SK-N-SH treated with all-trans-retinoic acid at 6 μM for 48 hours (cell line): ENCODE measurements at regions not wholly inside any gene's neighbourhood (a gene's known extent, or its start where the extent isn't known, plus 50 kb on each side); places are given as distances from the start of the nearest gene placed in this dataset.

Experiments
- ATAC-seq: fragments of 200-7000 bp; cut with Tn5 transposase; 3 replicates; pipeline ENCODE4 v1.9.1; 2020; ENCODE audit warnings: mild to moderate bottlenecking, moderate library complexity
- ARNTL ChIP-seq: fragments of 450-650 bp; formaldehyde crosslinking; IDR thresholded peaks from 2 replicates; pipeline ENCODE4 v1.5.0; 2020; ENCODE audit warnings: low read depth, mild to moderate bottlenecking, moderate library complexity, borderline replicate concordance
- BACH2 ChIP-seq: fragments of 250-450 bp; sonication (Bioruptor Pico); IDR thresholded peaks from 2 replicates; pipeline ENCODE4 v1.9.0; 2021; ENCODE audit warnings: mild to moderate bottlenecking, borderline replicate concordance
- CSDC2 ChIP-seq: fragments of 250-450 bp; sonication (Bioruptor Pico); IDR thresholded peaks from 2 replicates; pipeline ENCODE4 v1.5.0; 2020; ENCODE audit warnings: mild to moderate bottlenecking, moderate library complexity
- CSRNP3 ChIP-seq: fragments of 250-450 bp; sonication (Bioruptor Pico); IDR thresholded peaks from 2 replicates; pipeline ENCODE4 v1.5.1; 2021; ENCODE audit warnings: mild to moderate bottlenecking, moderate library complexity
- GLIS3 ChIP-seq: fragments of 250-450 bp; sonication (Bioruptor Pico); IDR thresholded peaks from 2 replicates; pipeline ENCODE4 v1.5.0; 2020; ENCODE audit warnings: mild to moderate bottlenecking, moderate library complexity
- ISL1 ChIP-seq: fragments of 250-450 bp; sonication (Bioruptor Pico); IDR thresholded peaks from 2 replicates; pipeline ENCODE4 v2.1.2; 2022; ENCODE audit warnings: mild to moderate bottlenecking, moderate library complexity
- OSR1 ChIP-seq: fragments of 250-450 bp; sonication (Bioruptor Pico); IDR thresholded peaks from 2 replicates; pipeline ENCODE4 v1.8.0; 2022; ENCODE audit warnings: moderate library complexity, mild to moderate bottlenecking, inconsistent platforms
- PPARA ChIP-seq: fragments of 250-450 bp; sonication (Bioruptor Pico); IDR thresholded peaks from 2 replicates; pipeline ENCODE4 v1.5.0; 2020; ENCODE audit warnings: mild to moderate bottlenecking, borderline replicate concordance
- RARB ChIP-seq: fragments of 250-450 bp; sonication (Bioruptor Pico); IDR thresholded peaks from 2 replicates; pipeline ENCODE4 v1.8.0; 2021; ENCODE audit warnings: mild to moderate bottlenecking, moderate library complexity
- SNAI2 ChIP-seq: fragments of 250-450 bp; sonication (Bioruptor Pico); IDR thresholded peaks from 2 replicates; pipeline ENCODE4 v1.5.0; 2020; ENCODE audit warnings: mild to moderate bottlenecking, moderate library complexity
- TCF4 ChIP-seq: fragments of 250-450 bp; sonication (Bioruptor Pico); IDR thresholded peaks from 2 replicates; pipeline ENCODE4 v1.8.0; 2021; ENCODE audit warnings: mild to moderate bottlenecking, moderate library complexity, borderline replicate concordance
- TOX ChIP-seq: fragments of 250-450 bp; sonication (Bioruptor Pico); IDR thresholded peaks from 2 replicates; pipeline ENCODE4 v1.8.0; 2021; ENCODE audit warnings: mild to moderate bottlenecking, moderate library complexity, borderline replicate concordance
- ZC3H10 ChIP-seq: fragments of 250-450 bp; sonication (Bioruptor Pico); IDR thresholded peaks from 2 replicates; pipeline ENCODE4 v1.5.1; 2021; ENCODE audit warnings: mild to moderate bottlenecking, moderate library complexity
- ZFP3 ChIP-seq: fragments of 250-450 bp; sonication (Bioruptor Pico); IDR thresholded peaks from 2 replicates; pipeline ENCODE4 v1.5.0; 2020; ENCODE audit warnings: mild to moderate bottlenecking, moderate library complexity
- ZFP30 ChIP-seq: fragments of 450-650 bp; formaldehyde crosslinking; IDR thresholded peaks from 2 replicates; pipeline ENCODE4 v1.5.0; 2022; ENCODE audit warnings: mild to moderate bottlenecking, moderate library complexity
- ZNF565 ChIP-seq: fragments of 450-650 bp; formaldehyde crosslinking; conservative IDR thresholded peaks from 2 replicates; pipeline ENCODE4 v1.5.0; 2020; ENCODE audit warnings: low read depth, mild to moderate bottlenecking, moderate library complexity
- ZNF70 ChIP-seq: fragments of 450-650 bp; formaldehyde crosslinking; IDR thresholded peaks from 2 replicates; pipeline ENCODE4 v1.5.0; 2020; ENCODE audit warnings: mild to moderate bottlenecking, moderate library complexity
- ZNF8 ChIP-seq: fragments of 450-650 bp; formaldehyde crosslinking; IDR thresholded peaks from 2 replicates; pipeline ENCODE4 v1.5.0; 2020; ENCODE audit warnings: mild to moderate bottlenecking, moderate library complexity
- TF ChIP-seq, protein P1 (sequence below): fragments of 250-450 bp; sonication (Bioruptor Pico); IDR thresholded peaks from 2 replicates; pipeline ENCODE4 v1.5.1; 2020; ENCODE audit warnings: low read depth, mild to moderate bottlenecking, moderate library complexity
- TF ChIP-seq, protein P2 (sequence below): fragments of 250-450 bp; sonication (Bioruptor Pico); IDR thresholded peaks from 2 replicates; pipeline ENCODE4 v1.8.0; 2020; ENCODE audit warnings: mild to moderate bottlenecking, moderate library complexity, borderline replicate concordance
- TF ChIP-seq, protein P3 (sequence below): fragments of 250-450 bp; sonication (Bioruptor Pico); IDR thresholded peaks from 2 replicates; pipeline ENCODE4 v1.8.0; 2021; ENCODE audit warnings: low read depth, mild to moderate bottlenecking, moderate library complexity, borderline replicate concordance
- TF ChIP-seq, protein P4 (sequence below): fragments of 250-450 bp; sonication (Bioruptor Pico); IDR thresholded peaks from 2 replicates; pipeline ENCODE4 v1.5.0; 2020; ENCODE audit warnings: mild to moderate bottlenecking, moderate library complexity

DNA sequence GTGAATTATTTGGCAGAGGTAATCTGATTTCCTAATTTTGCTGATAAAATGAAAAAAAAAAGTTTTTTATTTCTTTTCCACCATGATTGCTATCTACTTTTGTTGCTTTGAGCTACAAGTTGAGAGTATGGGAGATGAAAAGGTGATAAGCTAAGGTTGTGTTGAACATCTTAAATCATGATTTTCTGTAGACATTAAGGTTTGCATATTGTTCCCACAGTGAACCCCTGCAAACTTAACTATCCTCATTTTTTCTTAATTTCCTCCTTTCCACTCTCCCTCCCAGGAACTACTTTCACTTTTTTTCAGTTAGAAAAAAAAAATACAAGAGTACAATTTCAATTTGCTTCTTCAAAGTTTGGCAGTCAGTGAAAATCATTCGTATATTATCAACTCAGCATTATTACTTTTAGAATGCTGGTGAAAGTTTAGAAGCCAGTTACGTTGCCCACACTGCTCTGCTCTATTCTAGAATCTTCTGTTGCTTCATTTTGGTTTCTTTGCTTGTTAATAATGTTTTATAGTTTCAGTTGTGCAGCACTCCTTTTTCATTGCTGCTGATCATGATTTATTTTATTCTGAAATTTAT lies 673.8 kb upstream of the CITED2 start (continued):
- TF ChIP-seq, protein P1, sequence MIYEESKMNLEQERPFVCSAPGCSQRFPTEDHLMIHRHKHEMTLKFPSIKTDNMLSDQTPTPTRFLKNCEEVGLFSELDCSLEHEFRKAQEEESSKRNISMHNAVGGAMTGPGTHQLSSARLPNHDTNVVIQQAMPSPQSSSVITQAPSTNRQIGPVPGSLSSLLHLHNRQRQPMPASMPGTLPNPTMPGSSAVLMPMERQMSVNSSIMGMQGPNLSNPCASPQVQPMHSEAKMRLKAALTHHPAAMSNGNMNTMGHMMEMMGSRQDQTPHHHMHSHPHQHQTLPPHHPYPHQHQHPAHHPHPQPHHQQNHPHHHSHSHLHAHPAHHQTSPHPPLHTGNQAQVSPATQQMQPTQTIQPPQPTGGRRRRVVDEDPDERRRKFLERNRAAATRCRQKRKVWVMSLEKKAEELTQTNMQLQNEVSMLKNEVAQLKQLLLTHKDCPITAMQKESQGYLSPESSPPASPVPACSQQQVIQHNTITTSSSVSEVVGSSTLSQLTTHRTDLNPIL (CRISPR knock-in tag) = no peak
- no peak for TF ChIP-seq ZNF70 (CRISPR knock-in tag)
- no peak for TF ChIP-seq OSR1
- TF ChIP-seq ZC3H10 = no peak
- TF ChIP-seq, all 23 proteins: peak for 0

DNA sequence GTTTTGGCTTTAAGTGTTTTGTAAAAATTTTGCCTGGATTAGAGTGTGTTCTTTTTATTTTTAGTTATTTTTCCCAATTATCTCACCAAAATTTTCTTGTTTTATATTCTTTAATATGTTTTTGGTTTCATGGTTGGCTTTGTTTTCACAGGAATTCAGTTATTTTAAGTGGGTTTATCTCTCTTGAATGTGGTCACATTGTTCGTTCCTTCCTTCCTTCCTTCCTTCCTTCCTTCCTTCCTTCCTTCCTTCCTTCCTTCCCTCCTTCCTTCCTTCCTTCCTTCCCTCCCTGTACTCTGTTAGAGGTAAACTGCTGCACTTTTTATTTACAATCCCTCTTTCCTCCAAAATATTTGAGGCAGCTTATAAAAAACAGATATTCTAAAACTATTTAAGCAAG lies 672.9 kb upstream of the CITED2 start:
- ATAC-seq = no peak
- TF ChIP-seq PPARA (CRISPR knock-in tag) (no peak), TCF4 (CRISPR knock-in tag) (no peak), SNAI2 (no peak), GLIS3 (no peak), ZNF565 (CRISPR knock-in tag) (no peak), ZNF8 (CRISPR knock-in tag) (no peak), ZFP3 (CRISPR knock-in tag) (no peak), CSRNP3 (CRISPR knock-in tag) (no peak), ZNF70 (CRISPR knock-in tag) (no peak), TOX (CRISPR knock-in tag) (no peak), ARNTL (CRISPR knock-in tag) (no peak), ZFP30 (CRISPR knock-in tag) (no peak), BACH2 (no peak)
- TF ChIP-seq, protein P2, sequence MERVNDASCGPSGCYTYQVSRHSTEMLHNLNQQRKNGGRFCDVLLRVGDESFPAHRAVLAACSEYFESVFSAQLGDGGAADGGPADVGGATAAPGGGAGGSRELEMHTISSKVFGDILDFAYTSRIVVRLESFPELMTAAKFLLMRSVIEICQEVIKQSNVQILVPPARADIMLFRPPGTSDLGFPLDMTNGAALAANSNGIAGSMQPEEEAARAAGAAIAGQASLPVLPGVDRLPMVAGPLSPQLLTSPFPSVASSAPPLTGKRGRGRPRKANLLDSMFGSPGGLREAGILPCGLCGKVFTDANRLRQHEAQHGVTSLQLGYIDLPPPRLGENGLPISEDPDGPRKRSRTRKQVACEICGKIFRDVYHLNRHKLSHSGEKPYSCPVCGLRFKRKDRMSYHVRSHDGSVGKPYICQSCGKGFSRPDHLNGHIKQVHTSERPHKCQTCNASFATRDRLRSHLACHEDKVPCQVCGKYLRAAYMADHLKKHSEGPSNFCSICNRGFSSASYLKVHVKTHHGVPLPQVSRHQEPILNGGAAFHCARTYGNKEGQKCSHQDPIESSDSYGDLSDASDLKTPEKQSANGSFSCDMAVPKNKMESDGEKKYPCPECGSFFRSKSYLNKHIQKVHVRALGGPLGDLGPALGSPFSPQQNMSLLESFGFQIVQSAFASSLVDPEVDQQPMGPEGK (CRISPR knock-in tag) = no peak
- TF ChIP-seq, protein P3, sequence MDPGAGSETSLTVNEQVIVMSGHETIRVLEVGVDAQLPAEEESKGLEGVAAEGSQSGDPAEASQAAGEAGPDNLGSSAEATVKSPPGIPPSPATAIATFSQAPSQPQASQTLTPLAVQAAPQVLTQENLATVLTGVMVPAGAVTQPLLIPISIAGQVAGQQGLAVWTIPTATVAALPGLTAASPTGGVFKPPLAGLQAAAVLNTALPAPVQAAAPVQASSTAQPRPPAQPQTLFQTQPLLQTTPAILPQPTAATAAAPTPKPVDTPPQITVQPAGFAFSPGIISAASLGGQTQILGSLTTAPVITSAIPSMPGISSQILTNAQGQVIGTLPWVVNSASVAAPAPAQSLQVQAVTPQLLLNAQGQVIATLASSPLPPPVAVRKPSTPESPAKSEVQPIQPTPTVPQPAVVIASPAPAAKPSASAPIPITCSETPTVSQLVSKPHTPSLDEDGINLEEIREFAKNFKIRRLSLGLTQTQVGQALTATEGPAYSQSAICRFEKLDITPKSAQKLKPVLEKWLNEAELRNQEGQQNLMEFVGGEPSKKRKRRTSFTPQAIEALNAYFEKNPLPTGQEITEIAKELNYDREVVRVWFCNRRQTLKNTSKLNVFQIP (CRISPR knock-in tag) = no peak

GRCh38 chr6:140046016-140046632 lies 671.7 kb upstream of the CITED2 start:
- no peak for ATAC-seq
- TF ChIP-seq, protein P4, sequence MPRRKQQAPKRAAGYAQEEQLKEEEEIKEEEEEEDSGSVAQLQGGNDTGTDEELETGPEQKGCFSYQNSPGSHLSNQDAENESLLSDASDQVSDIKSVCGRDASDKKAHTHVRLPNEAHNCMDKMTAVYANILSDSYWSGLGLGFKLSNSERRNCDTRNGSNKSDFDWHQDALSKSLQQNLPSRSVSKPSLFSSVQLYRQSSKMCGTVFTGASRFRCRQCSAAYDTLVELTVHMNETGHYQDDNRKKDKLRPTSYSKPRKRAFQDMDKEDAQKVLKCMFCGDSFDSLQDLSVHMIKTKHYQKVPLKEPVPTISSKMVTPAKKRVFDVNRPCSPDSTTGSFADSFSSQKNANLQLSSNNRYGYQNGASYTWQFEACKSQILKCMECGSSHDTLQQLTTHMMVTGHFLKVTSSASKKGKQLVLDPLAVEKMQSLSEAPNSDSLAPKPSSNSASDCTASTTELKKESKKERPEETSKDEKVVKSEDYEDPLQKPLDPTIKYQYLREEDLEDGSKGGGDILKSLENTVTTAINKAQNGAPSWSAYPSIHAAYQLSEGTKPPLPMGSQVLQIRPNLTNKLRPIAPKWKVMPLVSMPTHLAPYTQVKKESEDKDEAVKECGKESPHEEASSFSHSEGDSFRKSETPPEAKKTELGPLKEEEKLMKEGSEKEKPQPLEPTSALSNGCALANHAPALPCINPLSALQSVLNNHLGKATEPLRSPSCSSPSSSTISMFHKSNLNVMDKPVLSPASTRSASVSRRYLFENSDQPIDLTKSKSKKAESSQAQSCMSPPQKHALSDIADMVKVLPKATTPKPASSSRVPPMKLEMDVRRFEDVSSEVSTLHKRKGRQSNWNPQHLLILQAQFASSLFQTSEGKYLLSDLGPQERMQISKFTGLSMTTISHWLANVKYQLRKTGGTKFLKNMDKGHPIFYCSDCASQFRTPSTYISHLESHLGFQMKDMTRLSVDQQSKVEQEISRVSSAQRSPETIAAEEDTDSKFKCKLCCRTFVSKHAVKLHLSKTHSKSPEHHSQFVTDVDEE (CRISPR knock-in tag) = no peak
- TF ChIP-seq TCF4 (CRISPR knock-in tag) = no peak
- TF ChIP-seq SNAI2 = no peak
- TF ChIP-seq, protein P3 (CRISPR knock-in tag) = no peak
- no peak for TF ChIP-seq ZFP3 (CRISPR knock-in tag)
- TF ChIP-seq CSDC2 (CRISPR knock-in tag) = no peak
- no peak for TF ChIP-seq BACH2
- TF ChIP-seq ZC3H10 = no peak
- no peak for TF ChIP-seq TOX (CRISPR knock-in tag)
- TF ChIP-seq PPARA (CRISPR knock-in tag) = no peak
- TF ChIP-seq, protein P2 (CRISPR knock-in tag) = no peak
- TF ChIP-seq RARB (CRISPR knock-in tag) = no peak
- no peak for TF ChIP-seq ISL1 (CRISPR knock-in tag)
- TF ChIP-seq CSRNP3 (CRISPR knock-in tag) = no peak
